ENCODE measurements at regions not wholly inside any gene's neighbourhood (a gene's known extent, or its start where the extent isn't known, plus 50 kb on each side); places are given as distances from the start of the nearest gene placed in this dataset.
A peak's percentile ranks its signal among the peaks of the same experiment; 100 is the strongest.

DNA sequence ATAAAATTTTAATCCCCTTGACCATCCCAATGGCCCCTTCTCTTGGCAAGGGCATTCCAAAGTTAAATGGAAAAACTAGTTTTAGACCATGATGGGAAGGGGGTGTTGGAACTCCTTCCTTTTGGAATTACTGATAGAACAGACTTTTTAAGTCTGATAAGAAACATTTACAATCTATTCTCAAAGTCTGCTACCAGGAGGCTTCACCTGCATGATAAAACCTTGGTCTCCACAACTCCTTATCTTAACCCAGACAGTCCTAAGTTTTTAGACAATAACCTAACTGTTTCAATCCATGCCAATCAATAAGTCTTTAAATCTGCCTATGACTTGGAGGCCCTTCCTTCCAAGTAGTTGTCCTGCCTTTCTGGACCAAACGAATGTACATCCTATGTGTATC lies 63.9 kb upstream of the PGRMC2 start:
- DNase-seq (ENCODE audit: low spot score) (no peak), ATAC-seq (no peak)
- TF ChIP-seq ZNF219 (CRISPR knock-in tag; IDR thresholded peaks at IDR 0.05; ENCODE audit: borderline replicate concordance) (no peak), ZNF138 (CRISPR knock-in tag; conservative IDR thresholded peaks at IDR 0.05) (no peak), ZBTB21 (CRISPR knock-in tag; IDR thresholded peaks at IDR 0.05; ENCODE audit: borderline replicate concordance) (no peak), PRRX2 (CRISPR knock-in tag; IDR thresholded peaks at IDR 0.05) (no peak), E2F5 (CRISPR knock-in tag; IDR thresholded peaks at IDR 0.05) (no peak), CREM (CRISPR knock-in tag; IDR thresholded peaks at IDR 0.05) (no peak), JAZF1 (CRISPR knock-in tag; IDR thresholded peaks at IDR 0.05) (no peak), GABPB1 (CRISPR knock-in tag; IDR thresholded peaks at IDR 0.05) (no peak), TP53 (CRISPR knock-in tag; IDR thresholded peaks at IDR 0.05) (no peak), MXD4 (CRISPR knock-in tag; IDR thresholded peaks at IDR 0.05; ENCODE audit: borderline replicate concordance) (no peak), SOX15 (CRISPR knock-in tag; IDR thresholded peaks at IDR 0.05) (no peak)
- TF ChIP-seq, protein P1, sequence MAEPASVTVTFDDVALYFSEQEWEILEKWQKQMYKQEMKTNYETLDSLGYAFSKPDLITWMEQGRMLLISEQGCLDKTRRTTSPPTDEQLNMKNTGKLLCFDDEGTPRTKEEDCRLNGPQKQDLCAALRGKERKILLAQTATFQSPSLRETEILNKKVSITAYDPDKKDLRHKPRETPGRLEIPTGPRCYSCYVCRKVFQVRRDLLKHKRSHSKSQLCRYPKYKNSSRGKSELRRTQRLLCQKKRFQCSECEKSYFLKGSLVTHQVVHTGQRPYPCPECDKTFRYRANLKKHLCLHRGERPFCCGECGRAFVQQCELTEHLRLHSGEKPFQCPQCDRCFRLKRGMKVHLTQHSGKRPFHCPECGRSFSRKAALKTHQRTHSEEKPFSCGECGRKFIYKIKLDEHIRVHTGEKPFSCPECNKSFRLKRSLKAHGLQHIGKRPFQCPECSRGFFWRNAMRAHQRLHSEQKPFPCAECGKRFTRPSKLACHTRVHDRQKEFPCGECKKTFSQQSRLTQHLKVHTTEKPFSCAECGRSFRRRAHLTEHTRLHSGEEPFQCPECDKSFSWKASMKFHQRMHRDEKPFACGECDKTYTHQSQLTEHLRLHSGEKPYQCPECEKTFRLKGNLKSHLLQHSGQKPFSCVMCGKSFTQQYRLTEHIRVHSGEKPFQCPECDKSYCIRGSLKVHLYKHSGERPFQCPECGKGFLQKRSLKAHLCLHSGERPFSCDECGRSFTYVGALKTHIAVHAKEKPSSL (CRISPR knock-in tag; conservative IDR thresholded peaks at IDR 0.05): no peak
- TF ChIP-seq, protein P2, sequence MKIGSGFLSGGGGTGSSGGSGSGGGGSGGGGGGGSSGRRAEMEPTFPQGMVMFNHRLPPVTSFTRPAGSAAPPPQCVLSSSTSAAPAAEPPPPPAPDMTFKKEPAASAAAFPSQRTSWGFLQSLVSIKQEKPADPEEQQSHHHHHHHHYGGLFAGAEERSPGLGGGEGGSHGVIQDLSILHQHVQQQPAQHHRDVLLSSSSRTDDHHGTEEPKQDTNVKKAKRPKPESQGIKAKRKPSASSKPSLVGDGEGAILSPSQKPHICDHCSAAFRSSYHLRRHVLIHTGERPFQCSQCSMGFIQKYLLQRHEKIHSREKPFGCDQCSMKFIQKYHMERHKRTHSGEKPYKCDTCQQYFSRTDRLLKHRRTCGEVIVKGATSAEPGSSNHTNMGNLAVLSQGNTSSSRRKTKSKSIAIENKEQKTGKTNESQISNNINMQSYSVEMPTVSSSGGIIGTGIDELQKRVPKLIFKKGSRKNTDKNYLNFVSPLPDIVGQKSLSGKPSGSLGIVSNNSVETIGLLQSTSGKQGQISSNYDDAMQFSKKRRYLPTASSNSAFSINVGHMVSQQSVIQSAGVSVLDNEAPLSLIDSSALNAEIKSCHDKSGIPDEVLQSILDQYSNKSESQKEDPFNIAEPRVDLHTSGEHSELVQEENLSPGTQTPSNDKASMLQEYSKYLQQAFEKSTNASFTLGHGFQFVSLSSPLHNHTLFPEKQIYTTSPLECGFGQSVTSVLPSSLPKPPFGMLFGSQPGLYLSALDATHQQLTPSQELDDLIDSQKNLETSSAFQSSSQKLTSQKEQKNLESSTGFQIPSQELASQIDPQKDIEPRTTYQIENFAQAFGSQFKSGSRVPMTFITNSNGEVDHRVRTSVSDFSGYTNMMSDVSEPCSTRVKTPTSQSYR (CRISPR knock-in tag; IDR thresholded peaks at IDR 0.05): no peak
- CTCF ChIA-PET: no interaction called here
- POLR2A ChIA-PET: no interaction called here
- no peaks in the 10 kb centered on the region for H3K36me3 Mint-ChIP-seq
- no peak overlapping the region for H3K4me3 Mint-ChIP-seq
- H3K27me3 Mint-ChIP-seq (ENCODE audit: low read depth): no peaks in the 10 kb centered on the region
- H3K4me1 Mint-ChIP-seq: peaks cover 48% of the 10 kb centered on the region
- H3K27ac Mint-ChIP-seq: peak overlapping the region; percentile 6; the same call in 1 of the 2 replicates
- no peaks in the 10 kb centered on the region for H3K9me3 Mint-ChIP-seq

GRCh38 chr4:128350449-128351045 lies 62.9 kb upstream of the PGRMC2 start:
- H3K4me1 Mint-ChIP-seq: peaks cover 48% of the 10 kb centered on the region
- no peaks in the 10 kb centered on the region for H3K36me3 Mint-ChIP-seq

GRCh38 chr4:128349921-128350320 lies 62.3 kb upstream of the PGRMC2 start:
- Mint-ChIP-seq H3K9me3 (no peaks in the 10 kb centered on the region), H3K4me1 (peaks cover 42% of the 10 kb centered on the region), H3K27ac (no peak overlapping the region), H3K36me3 (no peaks in the 10 kb centered on the region), H3K4me3 (no peak overlapping the region), H3K27me3 (ENCODE audit: low read depth) (no peaks in the 10 kb centered on the region)
- DNase-seq (ENCODE audit: low spot score) (no peak), ATAC-seq (peak; percentile 54)
- CTCF ChIA-PET: no interaction called here
- POLR2A ChIA-PET: no interaction called here
- TF ChIP-seq TEAD1 (CRISPR knock-in tag; IDR thresholded peaks at IDR 0.05) (0 out of 2 replicates have a peak, but pooled peaks have one; percentile 42), FOXJ3 (CRISPR knock-in tag; IDR thresholded peaks at IDR 0.05; ENCODE audit: borderline replicate concordance) (no peak), GABPB1 (CRISPR knock-in tag; IDR thresholded peaks at IDR 0.05) (peak; percentile 98), ESRRA (CRISPR knock-in tag; IDR thresholded peaks at IDR 0.05; ENCODE audit: borderline replicate concordance) (no peak), SMAD4 (CRISPR knock-in tag; IDR thresholded peaks at IDR 0.05) (no peak), ZNF232 (CRISPR knock-in tag; IDR thresholded peaks at IDR 0.05) (0 out of 2 replicates have a peak, but pooled peaks have one; percentile 57)

More at GRCh38 chr4:128350449-128351045, 62.9 kb upstream of the PGRMC2 start:
- no peak for DNase-seq (ENCODE audit: low spot score)
- H3K27me3 Mint-ChIP-seq (ENCODE audit: low read depth): no peaks in the 10 kb centered on the region
- H3K9me3 Mint-ChIP-seq: no peaks in the 10 kb centered on the region
- H3K27ac Mint-ChIP-seq: no peak overlapping the region
- CTCF ChIA-PET: no interaction called here
- peak; percentile 62 for ATAC-seq
- H3K4me3 Mint-ChIP-seq: no peak overlapping the region
- POLR2A ChIA-PET: no interaction called here
- TF ChIP-seq CREM (CRISPR knock-in tag; IDR thresholded peaks at IDR 0.05) (0 out of 2 replicates have a peak, but pooled peaks have one; percentile 20), KAT7 (CRISPR knock-in tag; IDR thresholded peaks at IDR 0.05; ENCODE audit: borderline replicate concordance) (no peak), ZNF317 (CRISPR knock-in tag; IDR thresholded peaks at IDR 0.05; ENCODE audit: borderline replicate concordance, low read depth) (peak; percentile 57; the same call in 1 of the 2 replicates)
